Stimulated activated CD8-positive, alpha-beta memory T cell treated with anti-CD3 and anti-CD28 coated beads, Interleukin-4, amount 100 ng/mL, for 1 hour (primary cell): ENCODE measurements at regions not wholly inside any gene's neighbourhood (a gene's known extent, or its start where the extent isn't known, plus 50 kb on each side); places are given as distances from the start of the nearest gene placed in this dataset.
"Not testable (repeated sequence)": the region's sequence is repeated elsewhere in the genome, so short reads cannot be mapped to it uniquely, and the experiment has no call there.

ENCODE experiments used
- DNase-seq, 2 donors: peaks; one replicate each; pipeline ENCODE4 v3.0.0-alpha.2; 2020; ENCODE audit warnings: low read depth in 2 of 2, low spot score in 1 of 2

DNA sequence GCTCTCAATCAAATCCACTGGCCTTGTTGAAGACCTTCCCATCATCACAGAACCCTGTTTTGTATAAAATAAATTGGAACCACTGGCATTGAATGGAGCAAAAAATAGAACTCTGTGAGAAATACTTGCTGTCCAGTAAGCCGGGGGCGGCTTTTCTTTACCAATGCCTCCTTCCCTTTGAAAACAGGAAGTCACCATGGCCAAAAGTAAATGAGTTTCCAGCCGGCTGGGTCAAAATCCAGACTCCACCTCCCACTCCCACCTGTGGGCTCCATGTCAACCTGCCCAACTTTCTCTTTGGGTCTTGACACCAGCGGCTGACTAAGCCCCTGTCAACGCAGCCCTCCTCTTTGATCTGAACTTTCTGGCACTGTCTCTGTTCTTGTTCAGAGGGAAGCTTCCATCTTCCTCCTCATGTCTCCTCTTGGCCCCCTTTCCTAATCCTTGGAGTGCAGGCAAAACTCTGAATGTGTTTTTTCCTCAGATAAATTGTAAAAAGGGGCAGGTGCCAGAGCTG is 95.2 kb downstream of the TFAP2C start:
- DNase-seq: no peak

GRCh38 chr20:56730003-56730402 is 100.9 kb downstream of the TFAP2C start:
- DNase-seq: no peak

DNA sequence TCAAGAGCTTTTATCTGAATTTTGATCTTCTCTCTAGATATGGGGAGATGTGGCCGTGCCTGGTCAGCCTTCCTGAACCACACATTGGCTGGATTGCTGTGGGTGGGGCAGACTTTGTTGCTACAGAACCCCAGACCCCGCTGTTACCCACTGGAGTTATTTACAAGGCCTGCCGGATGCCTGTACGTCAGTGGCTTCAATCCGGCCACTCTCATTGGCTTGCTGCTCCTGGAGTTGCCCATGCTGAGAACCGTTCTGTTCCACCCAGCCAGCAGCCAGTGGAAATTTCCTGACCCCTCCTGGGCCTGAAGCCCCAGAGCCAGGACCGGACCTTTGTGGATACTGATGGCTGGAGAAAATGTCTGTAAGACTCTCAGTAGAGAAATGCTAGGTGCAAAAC is 101.9 kb downstream of the TFAP2C start:
- no peak for DNase-seq

GRCh38 chr20:56731476-56731875 is 102.4 kb downstream of the TFAP2C start:
- no peak for DNase-seq

- no peak for DNase-seq
These were observed 104.9 kb downstream of the TFAP2C start for GRCh38 chr20:56733967-56734366.

DNA sequence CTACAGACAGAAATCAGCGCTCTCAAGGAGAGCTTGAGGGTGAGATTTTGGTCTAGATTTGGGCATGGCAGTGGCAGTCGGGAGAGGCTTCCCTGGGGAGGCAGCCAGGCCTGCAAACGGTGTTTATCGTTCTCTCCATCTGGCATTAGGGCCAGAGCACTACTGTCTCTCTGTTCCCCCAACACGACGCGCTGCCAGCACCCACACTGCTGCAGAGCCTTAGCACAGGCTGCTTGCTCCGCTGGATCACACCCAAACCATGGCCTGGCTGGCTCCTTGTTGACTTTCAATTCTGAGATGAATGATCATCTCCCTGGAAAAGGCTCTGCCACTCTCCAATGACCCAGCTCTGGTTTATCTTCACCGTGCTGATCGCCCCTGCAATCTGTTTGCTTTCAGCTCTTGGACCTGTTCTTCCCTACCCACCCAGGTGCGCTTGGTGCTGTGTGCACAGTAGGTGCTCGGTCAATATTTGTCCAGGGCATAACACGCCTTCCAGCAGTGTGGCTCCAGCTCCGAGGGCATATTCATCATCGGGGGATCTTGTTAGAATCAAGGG is 106.1 kb downstream of the TFAP2C start:
- no peak for DNase-seq

- DNase-seq: no peak
These were observed 107.3 kb downstream of the TFAP2C start for GRCh38 chr20:56736285-56736857.

GRCh38 chr20:56744325-56744821 is 115.3 kb downstream of the TFAP2C start:
- DNase-seq: not testable (repeated sequence)

- DNase-seq: no peak
These were observed 119.6 kb downstream of the TFAP2C start for GRCh38 chr20:56748476-56749377.

- DNase-seq: no peak
These were observed 121.3 kb downstream of the TFAP2C start for GRCh38 chr20:56750430-56750829.

DNA sequence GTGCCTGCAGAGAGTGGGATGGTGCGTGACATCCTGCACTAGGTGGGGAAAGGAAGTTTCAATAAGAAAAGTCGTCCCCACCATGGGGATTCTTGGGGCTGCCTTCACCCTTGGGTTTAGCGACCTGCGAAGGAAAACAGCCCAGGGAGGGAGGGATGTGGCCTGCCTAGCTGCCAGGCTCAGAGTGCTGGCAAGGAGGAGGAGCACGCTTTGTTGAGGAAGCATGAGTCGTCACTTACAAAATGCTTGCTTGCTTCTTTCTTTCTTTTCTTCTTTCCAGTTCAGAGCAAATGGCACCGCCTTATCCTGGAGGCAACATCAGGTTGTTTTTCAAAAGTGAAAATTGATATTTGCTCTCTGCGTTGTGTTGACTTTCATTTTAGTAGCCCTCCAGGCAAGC is 123.2 kb downstream of the TFAP2C start:
- no peak for DNase-seq

- no peak for DNase-seq
These were observed 126.1 kb downstream of the TFAP2C start for GRCh38 chr20:56755201-56755600.

- DNase-seq: not testable (repeated sequence)
These were observed 127.6 kb downstream of the TFAP2C start for GRCh38 chr20:56756658-56757057.

GRCh38 chr20:56758706-56759105 is 129.6 kb downstream of the TFAP2C start:
- no peak for DNase-seq

DNA sequence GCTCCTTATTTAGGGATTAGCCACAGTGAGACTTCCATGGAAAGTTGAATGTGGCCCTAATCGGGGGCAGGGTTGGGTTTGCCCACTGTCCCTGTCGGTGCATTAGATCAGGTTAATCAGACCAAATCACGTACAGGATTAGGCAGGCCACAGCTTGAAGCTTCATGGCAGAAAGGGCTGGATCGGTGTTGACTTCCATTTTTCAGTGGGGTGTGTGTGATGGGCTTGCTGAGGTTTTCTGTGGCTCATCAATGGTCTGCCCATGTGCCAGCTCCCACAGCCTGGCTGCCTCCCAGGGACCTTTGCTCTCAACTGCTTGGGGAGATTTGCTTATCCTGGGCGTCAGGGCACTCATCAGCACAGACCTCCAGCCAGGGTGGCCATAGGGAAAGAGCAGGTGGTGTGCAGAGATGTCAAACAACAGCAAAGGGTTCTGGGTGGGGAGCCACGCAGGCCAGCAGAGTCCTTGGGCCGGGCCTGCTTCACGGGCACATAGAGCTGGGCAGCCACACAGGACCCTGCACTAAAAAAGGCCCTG is 130.7 kb downstream of the TFAP2C start:
- no peak for DNase-seq

GRCh38 chr20:56760610-56761009 is 131.5 kb downstream of the TFAP2C start:
- no peak for DNase-seq

- DNase-seq: no peak
These were observed 132.3 kb downstream of the TFAP2C start for GRCh38 chr20:56761393-56761792.

DNA sequence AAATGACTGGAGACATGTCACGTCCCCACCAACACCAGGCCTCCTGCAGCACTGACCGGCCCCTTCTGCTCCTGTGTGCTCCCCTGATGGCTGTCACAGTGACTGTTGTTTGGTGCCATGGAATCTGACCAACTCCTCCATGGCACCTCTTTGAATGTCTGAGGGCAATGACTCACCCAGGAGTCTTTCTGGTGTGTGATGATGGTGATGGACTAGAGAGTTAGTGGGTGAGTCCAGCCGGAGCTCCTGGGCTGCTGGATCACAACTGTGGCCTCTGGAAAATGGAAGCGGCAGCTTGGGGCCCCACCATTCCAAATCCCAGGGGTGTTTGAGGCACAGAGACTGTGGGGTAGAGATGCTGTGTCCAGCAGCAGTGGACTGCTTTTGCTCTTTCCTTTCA is 133.3 kb downstream of the TFAP2C start:
- no peak for DNase-seq

DNA sequence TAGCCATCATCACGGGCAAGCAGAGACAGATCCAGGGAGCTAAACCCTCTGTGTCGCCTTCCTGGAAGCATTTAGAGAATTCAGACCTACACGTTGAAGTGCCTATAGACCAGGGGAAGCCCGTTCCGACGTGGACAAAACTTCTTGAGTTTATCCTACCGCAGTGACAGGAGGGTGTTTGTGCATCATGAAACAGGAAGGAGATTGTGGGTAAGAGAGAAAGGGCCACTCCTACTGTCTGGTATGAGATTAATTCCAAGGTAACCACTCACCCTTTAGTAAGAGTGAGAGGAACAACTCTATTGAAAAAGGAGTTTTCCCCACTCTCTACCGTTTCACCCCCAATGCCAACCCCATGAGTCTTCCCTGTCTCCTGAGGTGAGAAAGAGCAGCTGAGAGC is 133.7 kb downstream of the TFAP2C start:
- DNase-seq: no peak

- DNase-seq: no peak
These were observed 135.6 kb downstream of the TFAP2C start for GRCh38 chr20:56764671-56765070.

- no peak for DNase-seq
These were observed 136.3 kb downstream of the TFAP2C start for GRCh38 chr20:56765172-56766073.
